MCF 10A (cell line): ENCODE measurements at regions not wholly inside any gene's neighbourhood (a gene's known extent, or its start where the extent isn't known, plus 50 kb on each side); places are given as distances from the start of the nearest gene placed in this dataset.

Experiments
- BruUV-seq: library from RNA; stranded (reverse); fragments of 400-500 nt; replicated peaks from 2 replicates; lab custom pipeline; 2021; lab: Mats Ljungman, UMichigan
- CTCF ChIA-PET: fragments of 300-600 bp; sonication (Branson Sonifier 250); formaldehyde crosslinking; extraction: SDS; loops from one replicate; lab custom pipeline; 2021; ENCODE audit warnings: antibody characterized with exemption, inconsistent platforms; lab: Yijun Ruan, JAX
- POLR2A ChIA-PET: fragments of 300-600, 350-650 bp; sonication (Branson Sonifier 250); formaldehyde crosslinking; extraction: SDS; loops from one replicate; lab custom pipeline; 2020; ENCODE audit warnings: antibody characterized with exemption, inconsistent platforms; lab: Yijun Ruan, JAX
- DNase-seq: peaks from one replicate; pipeline ENCODE4 v3.0.0-alpha.2; 2018; ENCODE audit not compliant: unreplicated experiment
- H3K27ac Mint-ChIP-seq: one replicate; pipeline ENCODE4 v1.8.0; 2022; ENCODE audit warnings: mild to moderate bottlenecking, low read depth, mixed read lengths; ENCODE audit not compliant: unreplicated experiment
- H3K27me3 Mint-ChIP-seq: one replicate; pipeline ENCODE4 v1.8.0; 2022; ENCODE audit warnings: mixed read lengths; ENCODE audit not compliant: insufficient read depth, unreplicated experiment
- H3K36me3 Mint-ChIP-seq: one replicate; pipeline ENCODE4 v1.8.0; 2022; ENCODE audit warnings: mild to moderate bottlenecking, moderate library complexity, mixed read lengths; ENCODE audit not compliant: insufficient read depth, unreplicated experiment
- H3K4me1 Mint-ChIP-seq: one replicate; pipeline ENCODE4 v1.8.0; 2022; ENCODE audit warnings: mixed read lengths; ENCODE audit not compliant: insufficient read depth, unreplicated experiment
- H3K4me3 Mint-ChIP-seq: one replicate; pipeline ENCODE4 v1.8.0; 2022; ENCODE audit warnings: mild to moderate bottlenecking, moderate library complexity, mixed read lengths; ENCODE audit not compliant: unreplicated experiment
- H3K9me3 Mint-ChIP-seq: one replicate; pipeline ENCODE4 v1.8.0; 2022; ENCODE audit warnings: mixed read lengths; ENCODE audit not compliant: unreplicated experiment
- intact Hi-C: fragments of 100-400 bp; cut with micrococcal nuclease; formaldehyde crosslinking; loops from 2 replicates; pipeline ENCODE4 v1.14.1; 2022
- TF ChIP-seq, protein P1 (sequence below): fragments of 200-600 bp; IDR thresholded peaks from one replicate; pipeline ENCODE4 v1.8.0; 2022; ENCODE audit warnings: antibody characterized with exemption, mild to moderate bottlenecking; ENCODE audit not compliant: unreplicated experiment

DNA sequence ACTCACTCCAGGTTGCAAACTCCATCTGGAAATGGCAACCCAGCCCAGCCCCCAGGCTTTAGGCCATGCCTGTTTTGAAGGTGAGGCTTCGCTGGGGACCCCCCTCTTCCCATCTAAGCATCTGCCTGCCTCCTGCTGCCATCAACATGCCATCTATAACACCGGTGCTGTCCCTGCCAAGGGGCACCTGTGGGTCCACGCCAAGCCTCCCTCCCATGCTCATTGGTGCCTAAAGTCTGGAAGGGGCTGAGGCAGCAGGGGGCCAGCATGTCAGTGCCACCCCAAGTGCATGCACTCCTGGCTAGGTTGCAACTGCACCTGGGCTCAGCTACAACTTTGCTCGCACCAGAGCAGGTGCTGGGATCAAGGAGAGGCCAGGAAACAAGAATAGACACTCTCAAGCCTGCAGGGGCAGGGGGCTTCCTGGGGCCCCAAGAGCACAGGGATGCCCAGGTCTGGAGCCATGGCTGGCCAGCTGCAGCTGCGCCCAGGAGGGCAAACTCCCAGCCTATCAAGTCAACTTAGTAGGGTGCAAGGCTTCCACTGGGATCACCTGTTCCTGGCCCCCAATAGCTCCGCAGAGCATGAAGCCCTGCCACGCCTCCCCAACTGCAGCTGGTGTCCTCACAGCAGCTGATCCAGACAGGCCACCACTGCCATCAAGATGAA is 151.3 kb upstream of the HSF2 start:
- CTCF ChIA-PET, result no interaction called here
- TF ChIP-seq, protein P1, sequence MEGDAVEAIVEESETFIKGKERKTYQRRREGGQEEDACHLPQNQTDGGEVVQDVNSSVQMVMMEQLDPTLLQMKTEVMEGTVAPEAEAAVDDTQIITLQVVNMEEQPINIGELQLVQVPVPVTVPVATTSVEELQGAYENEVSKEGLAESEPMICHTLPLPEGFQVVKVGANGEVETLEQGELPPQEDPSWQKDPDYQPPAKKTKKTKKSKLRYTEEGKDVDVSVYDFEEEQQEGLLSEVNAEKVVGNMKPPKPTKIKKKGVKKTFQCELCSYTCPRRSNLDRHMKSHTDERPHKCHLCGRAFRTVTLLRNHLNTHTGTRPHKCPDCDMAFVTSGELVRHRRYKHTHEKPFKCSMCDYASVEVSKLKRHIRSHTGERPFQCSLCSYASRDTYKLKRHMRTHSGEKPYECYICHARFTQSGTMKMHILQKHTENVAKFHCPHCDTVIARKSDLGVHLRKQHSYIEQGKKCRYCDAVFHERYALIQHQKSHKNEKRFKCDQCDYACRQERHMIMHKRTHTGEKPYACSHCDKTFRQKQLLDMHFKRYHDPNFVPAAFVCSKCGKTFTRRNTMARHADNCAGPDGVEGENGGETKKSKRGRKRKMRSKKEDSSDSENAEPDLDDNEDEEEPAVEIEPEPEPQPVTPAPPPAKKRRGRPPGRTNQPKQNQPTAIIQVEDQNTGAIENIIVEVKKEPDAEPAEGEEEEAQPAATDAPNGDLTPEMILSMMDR, result no peak
- no TSS peak for BruUV-seq
- Mint-ChIP-seq H3K9me3 (no peaks in the 10 kb centered on the region), H3K36me3 (no peaks in the 10 kb centered on the region), H3K27ac (no peak overlapping the region), H3K27me3 (peaks cover 35% of the 10 kb centered on the region), H3K4me3 (no peak overlapping the region), H3K4me1 (no peaks in the 10 kb centered on the region)
- POLR2A ChIA-PET, result interaction anchor here (0.5 kb wide), 1 partner anchor 13 kb away, joined by 3 read pairs; no protein-coding TSS in a partner anchor
- no peak for DNase-seq
- intact Hi-C loops, result no loop called here

DNA sequence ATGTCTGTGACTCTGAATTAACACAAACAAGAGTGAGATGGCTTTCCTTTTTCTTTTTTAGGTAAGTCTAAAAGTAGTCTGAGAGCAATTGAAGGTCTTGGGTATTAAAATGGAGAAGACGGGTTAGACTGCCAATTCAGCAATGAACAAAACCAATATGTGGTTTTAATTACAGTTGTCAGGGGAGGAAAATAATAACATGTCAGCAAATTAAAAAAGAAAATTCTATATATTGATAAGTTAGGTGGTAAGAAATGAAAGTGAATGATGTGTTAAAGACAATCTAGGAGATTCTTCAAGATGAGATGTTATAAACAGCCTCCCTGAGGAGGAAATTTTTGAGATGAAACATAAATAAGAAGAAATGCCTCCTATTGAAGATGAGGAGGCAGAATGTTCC is 150.6 kb upstream of the HSF2 start:
- intact Hi-C loops, result no loop called here
- POLR2A ChIA-PET, result no interaction called here
- Mint-ChIP-seq H3K27me3 (peaks cover 42% of the 10 kb centered on the region), H3K4me1 (no peaks in the 10 kb centered on the region), H3K36me3 (no peaks in the 10 kb centered on the region), H3K4me3 (no peak overlapping the region), H3K9me3 (no peaks in the 10 kb centered on the region), H3K27ac (no peak overlapping the region)
- TF ChIP-seq, protein P1, result no peak
- BruUV-seq, result no TSS peak
- CTCF ChIA-PET, result no interaction called here
- DNase-seq, result no peak

DNA sequence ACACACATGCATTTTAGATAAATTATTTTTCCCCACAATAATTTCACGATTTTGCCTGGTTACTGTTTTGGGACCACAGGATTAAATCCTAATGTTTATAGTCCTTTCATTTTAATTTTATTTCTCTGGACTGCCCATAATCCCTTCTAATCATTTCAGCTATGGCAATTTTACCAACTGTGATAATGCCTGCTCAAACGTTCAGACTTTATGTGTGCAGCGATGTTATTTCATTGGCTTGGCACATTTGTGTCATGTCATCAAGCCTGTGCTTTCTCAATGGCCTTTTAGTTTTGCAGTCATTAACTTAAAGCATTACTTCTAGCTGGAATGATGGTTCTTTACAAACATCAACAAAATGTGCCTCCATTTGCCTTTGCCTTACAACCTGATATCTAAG is 140.6 kb upstream of the HSF2 start:
- Mint-ChIP-seq H3K27ac (no peak overlapping the region), H3K4me1 (no peaks in the 10 kb centered on the region), H3K4me3 (no peak overlapping the region), H3K9me3 (no peaks in the 10 kb centered on the region), H3K27me3 (peaks cover 73% of the 10 kb centered on the region), H3K36me3 (no peaks in the 10 kb centered on the region)
- no TSS peak for BruUV-seq
- ChIA-PET CTCF (no interaction called here), POLR2A (no interaction called here)
- no peak for DNase-seq
- intact Hi-C loops, result no loop called here
- TF ChIP-seq, protein P1, result no peak

DNA sequence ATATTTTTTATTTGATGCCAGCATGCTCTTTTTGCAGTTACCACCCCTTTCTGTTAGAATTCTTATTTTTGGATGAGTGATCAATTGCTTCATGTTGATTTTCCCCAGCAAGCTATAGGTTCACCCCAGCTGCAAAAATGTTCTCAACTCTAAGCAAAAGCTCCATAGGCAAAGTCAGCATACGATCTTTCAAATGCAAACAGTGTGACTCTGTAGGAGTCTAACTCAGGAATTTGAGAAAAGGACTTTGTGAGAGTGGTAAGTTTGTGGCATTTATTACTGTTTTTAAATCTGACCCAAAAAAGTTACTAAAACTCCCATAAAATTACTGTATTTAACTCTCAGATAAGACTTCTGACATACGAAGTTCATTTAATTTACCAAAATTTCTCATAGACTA is 134.9 kb upstream of the HSF2 start:
- no peak overlapping the region for H3K27ac Mint-ChIP-seq
- H3K27me3 Mint-ChIP-seq, result peaks cover 49% of the 10 kb centered on the region
- no peaks in the 10 kb centered on the region for H3K4me1 Mint-ChIP-seq
- no peak overlapping the region for H3K4me3 Mint-ChIP-seq
- DNase-seq, result no peak
- POLR2A ChIA-PET, result no interaction called here
- intact Hi-C loops, result no loop called here
- CTCF ChIA-PET, result interaction anchor here (0.6 to 0.7 kb wide), 2 partner anchors 832 to 938 kb away, joined by 3 read pairs; no protein-coding TSS in a partner anchor
- BruUV-seq, result no TSS peak
- no peaks in the 10 kb centered on the region for H3K36me3 Mint-ChIP-seq
- TF ChIP-seq, protein P1, result no peak
- peaks cover 12% of the 10 kb centered on the region for H3K9me3 Mint-ChIP-seq
